Thoracic aorta (tissue), 2 donors: ENCODE measurements at regions not wholly inside any gene's neighbourhood (a gene's known extent, or its start where the extent isn't known, plus 50 kb on each side); places are given as distances from the start of the nearest gene placed in this dataset.

Source experiments
- ATAC-seq: fragments of 150-250 bp; one replicate; pipeline ENCODE4 v1.8.0; 2017; ENCODE audit warnings: low read depth; ENCODE audit not compliant: insufficient number of reproducible peaks, low FRiP score
- DNase-seq: peaks from one replicate; pipeline ENCODE4 v3.0.0-alpha.2; 2020; ENCODE audit warnings: low spot score
- H3K27ac ChIP-seq, 2 donors: fragments of 200-600 bp; sonication (generic); 1 replicate in 1 of 2; 2 replicates in 1 of 2; pipeline ENCODE4 v1.5.1; 2016; ENCODE audit warnings: mild to moderate bottlenecking in 2 of 2, moderate library complexity in 2 of 2
- H3K27me3 ChIP-seq: fragments of 200-600 bp; sonication (generic); replicated peaks from 2 replicates; pipeline ENCODE4 v1.6.0; 2016; ENCODE audit warnings: mild to moderate bottlenecking; ENCODE audit not compliant: insufficient read depth
- H3K36me3 ChIP-seq: fragments of 200-600 bp; sonication (generic); one replicate; pipeline ENCODE4 v1.5.1; 2016
- H3K4me1 ChIP-seq, 2 donors: fragments of 200-600 bp; sonication (generic); 1 replicate in 1 of 2; 2 replicates in 1 of 2; pipeline versions ENCODE4 v1.5.1 to v1.6.0; 2016; ENCODE audit warnings: low read depth in 2 of 2, mild to moderate bottlenecking in 1 of 2; ENCODE audit not compliant: control insufficient read depth in 1 of 2
- H3K4me3 ChIP-seq: fragments of 200-600 bp; sonication (generic); 2 replicates; pipeline ENCODE4 v1.5.1; 2016; ENCODE audit warnings: mild to moderate bottlenecking
- H3K9me3 ChIP-seq: fragments of 200-600 bp; sonication (generic); 2 replicates; pipeline ENCODE4 v1.5.1; 2016
- TF ChIP-seq, protein P1 (sequence below): fragments of 200-600 bp; sonication (generic); IDR thresholded peaks from one replicate; pipeline ENCODE4 v1.5.1; 2019; ENCODE audit warnings: antibody characterized with exemption

DNA sequence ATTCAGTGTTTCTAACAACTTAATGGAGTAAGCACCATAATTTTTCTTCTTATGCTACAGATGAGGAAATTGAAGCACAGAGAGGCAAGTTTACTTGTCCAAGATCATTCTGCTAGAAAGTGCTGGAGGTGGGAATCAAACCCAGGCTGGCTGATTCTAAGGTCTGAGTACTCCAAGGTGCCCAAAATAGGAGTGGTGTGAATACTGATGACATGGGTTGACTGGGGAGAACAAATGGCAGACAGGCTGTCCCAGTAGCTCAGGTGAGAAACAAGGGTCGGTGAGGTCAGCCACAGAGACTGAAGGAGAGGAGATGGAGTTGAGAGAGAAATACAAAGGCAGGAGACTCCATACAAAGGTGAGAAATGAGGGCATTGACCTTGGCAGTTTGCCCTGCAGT is 144.5 kb upstream of the EGFLAM start:
- TF ChIP-seq, protein P1, sequence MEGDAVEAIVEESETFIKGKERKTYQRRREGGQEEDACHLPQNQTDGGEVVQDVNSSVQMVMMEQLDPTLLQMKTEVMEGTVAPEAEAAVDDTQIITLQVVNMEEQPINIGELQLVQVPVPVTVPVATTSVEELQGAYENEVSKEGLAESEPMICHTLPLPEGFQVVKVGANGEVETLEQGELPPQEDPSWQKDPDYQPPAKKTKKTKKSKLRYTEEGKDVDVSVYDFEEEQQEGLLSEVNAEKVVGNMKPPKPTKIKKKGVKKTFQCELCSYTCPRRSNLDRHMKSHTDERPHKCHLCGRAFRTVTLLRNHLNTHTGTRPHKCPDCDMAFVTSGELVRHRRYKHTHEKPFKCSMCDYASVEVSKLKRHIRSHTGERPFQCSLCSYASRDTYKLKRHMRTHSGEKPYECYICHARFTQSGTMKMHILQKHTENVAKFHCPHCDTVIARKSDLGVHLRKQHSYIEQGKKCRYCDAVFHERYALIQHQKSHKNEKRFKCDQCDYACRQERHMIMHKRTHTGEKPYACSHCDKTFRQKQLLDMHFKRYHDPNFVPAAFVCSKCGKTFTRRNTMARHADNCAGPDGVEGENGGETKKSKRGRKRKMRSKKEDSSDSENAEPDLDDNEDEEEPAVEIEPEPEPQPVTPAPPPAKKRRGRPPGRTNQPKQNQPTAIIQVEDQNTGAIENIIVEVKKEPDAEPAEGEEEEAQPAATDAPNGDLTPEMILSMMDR: no peak
- no peak overlapping the region for H3K27ac ChIP-seq
- DNase-seq: no peak

DNA sequence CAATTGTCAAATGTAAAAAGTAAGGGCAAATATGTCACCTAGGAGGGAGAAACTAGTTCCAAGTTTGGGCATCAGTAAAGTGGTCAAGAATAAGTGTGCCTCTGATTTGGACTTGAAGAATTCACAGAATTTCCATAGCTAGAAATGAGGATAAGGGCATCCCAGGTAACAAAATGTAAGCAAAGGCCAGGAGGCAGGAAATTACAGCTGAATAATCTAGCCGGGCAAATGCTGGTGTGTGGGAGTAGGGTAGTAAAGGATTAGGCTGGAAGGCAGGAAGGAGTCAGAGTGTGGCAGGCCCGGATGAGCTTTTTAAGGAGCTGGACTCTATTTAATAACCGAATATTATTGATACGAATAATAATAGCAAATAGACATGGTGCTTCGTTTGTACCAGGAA is 144.9 kb upstream of the EGFLAM start:
- no peak for ATAC-seq
- no peak for DNase-seq
- Histone ChIP-seq H3K4me1 (no peaks in the 10 kb centered on the region), H3K36me3 (no peaks in the 10 kb centered on the region), H3K27ac (no peak overlapping the region), H3K4me3 (no peak overlapping the region), H3K27me3 (no peaks in the 10 kb centered on the region), H3K9me3 (no peaks in the 10 kb centered on the region)
- TF ChIP-seq, protein P1: no peak

More for the DNA sequence above, 144.5 kb upstream of the EGFLAM start:
- Histone ChIP-seq H3K36me3 (no peaks in the 10 kb centered on the region), H3K4me3 (no peak overlapping the region), H3K9me3 (no peaks in the 10 kb centered on the region), H3K4me1 (no peaks in the 10 kb centered on the region), H3K27me3 (no peaks in the 10 kb centered on the region)
- ATAC-seq: no peak

DNA sequence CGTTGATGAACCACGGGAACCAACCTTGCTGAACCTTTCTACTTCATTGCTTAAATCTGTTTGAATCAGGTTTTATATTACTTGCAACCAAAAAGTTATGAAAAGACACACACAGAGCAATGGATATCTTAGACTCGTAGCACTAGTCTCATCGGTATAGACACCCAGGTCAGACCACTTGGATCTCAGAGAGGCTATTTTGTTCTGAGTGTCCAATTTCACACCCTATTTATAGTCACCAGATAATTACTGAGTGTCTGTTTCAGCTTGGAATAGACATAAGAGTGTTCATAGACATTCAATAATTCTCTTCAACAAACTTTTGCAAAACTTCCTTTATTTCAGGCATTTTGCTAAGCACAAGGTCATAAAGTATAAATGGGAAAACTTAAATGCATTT is 145.4 kb upstream of the EGFLAM start:
- DNase-seq: no peak
- Histone ChIP-seq H3K27ac (no peak overlapping the region), H3K4me3 (no peak overlapping the region), H3K27me3 (no peaks in the 10 kb centered on the region), H3K9me3 (no peaks in the 10 kb centered on the region), H3K4me1 (no peaks in the 10 kb centered on the region), H3K36me3 (no peaks in the 10 kb centered on the region)
- no peak for ATAC-seq
- TF ChIP-seq, protein P1: no peak

DNA sequence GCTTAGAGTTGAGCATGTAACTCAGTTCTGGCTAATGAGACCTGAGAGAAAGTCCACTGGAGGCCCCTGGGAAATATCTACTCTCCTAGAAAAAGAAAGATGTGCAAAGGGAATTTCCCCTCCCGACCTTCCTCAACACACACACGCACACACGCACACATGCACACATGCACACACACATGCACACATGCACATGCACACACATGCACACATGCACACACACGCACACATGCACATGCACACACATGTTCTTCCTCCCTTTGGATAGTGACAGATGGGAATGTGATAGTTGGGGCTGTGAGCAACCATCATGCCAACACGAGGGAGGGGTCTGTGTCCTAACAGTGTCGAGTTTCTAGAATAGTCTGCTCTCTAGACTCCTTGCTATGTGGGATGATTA is 148.2 kb upstream of the EGFLAM start:
- Histone ChIP-seq H3K4me1 (no peaks in the 10 kb centered on the region), H3K9me3 (no peaks in the 10 kb centered on the region), H3K27me3 (no peaks in the 10 kb centered on the region), H3K27ac (no peak overlapping the region), H3K36me3 (no peaks in the 10 kb centered on the region), H3K4me3 (no peak overlapping the region)
- DNase-seq (no peak), ATAC-seq (no peak)
- TF ChIP-seq, protein P1: no peak

DNA sequence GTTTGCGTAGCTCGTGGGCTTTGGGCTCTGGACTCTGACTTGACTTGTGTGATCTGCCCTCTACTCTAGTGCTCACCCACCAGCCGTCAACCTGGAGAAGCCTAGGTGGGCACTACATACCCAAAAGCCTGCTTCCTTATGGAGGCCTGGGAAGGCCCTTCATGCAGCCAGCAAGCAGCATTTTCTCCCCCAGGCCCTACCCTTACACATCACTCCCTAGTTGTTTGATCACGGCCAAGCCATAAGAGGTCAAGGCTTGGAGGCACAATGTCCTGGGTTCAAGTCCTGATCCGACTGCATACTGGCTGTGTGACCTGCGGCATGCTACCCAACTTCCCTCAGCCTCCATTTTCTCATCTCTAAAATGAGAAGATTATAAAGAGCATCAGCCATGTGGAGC is 151.3 kb upstream of the EGFLAM start:
- DNase-seq (no peak), ATAC-seq (no peak)
- Histone ChIP-seq H3K27ac (no peak overlapping the region), H3K27me3 (no peaks in the 10 kb centered on the region), H3K36me3 (no peaks in the 10 kb centered on the region), H3K4me3 (no peak overlapping the region), H3K9me3 (no peaks in the 10 kb centered on the region), H3K4me1 (no peaks in the 10 kb centered on the region)
- TF ChIP-seq, protein P1: no peak
